KMS-11 (cell line): ENCODE measurements at regions not wholly inside any gene's neighbourhood (a gene's known extent, or its start where the extent isn't known, plus 50 kb on each side); places are given as distances from the start of the nearest gene placed in this dataset.

Source experiments
- H2AFZ ChIP-seq: fragments of 200-600 bp; sonication (generic); 2 replicates; pipeline ENCODE4 v1.6.1; 2016; ENCODE audit warnings: antibody characterized with exemption, mixed run types, low read depth
- H3K27ac ChIP-seq: fragments of 200-600 bp; sonication (generic); 2 replicates; pipeline ENCODE4 v1.6.1; 2016; ENCODE audit warnings: mild to moderate bottlenecking, mixed run types
- H3K27me3 ChIP-seq: fragments of 200-600 bp; sonication (generic); 2 replicates; pipeline ENCODE4 v1.6.1; 2017; ENCODE audit warnings: mild to moderate bottlenecking, low read depth, mixed run types, moderate library complexity; ENCODE audit not compliant: insufficient read depth
- H3K36me3 ChIP-seq: fragments of 200-600 bp; sonication (generic); 2 replicates; pipeline ENCODE4 v1.6.1; 2017; ENCODE audit warnings: mild to moderate bottlenecking, mixed run types; ENCODE audit not compliant: insufficient read depth
- H3K4me1 ChIP-seq: fragments of 200-600 bp; sonication (generic); 2 replicates; pipeline ENCODE4 v1.6.1; 2016; ENCODE audit warnings: mild to moderate bottlenecking, low read depth, mixed run types; ENCODE audit not compliant: poor library complexity, severe bottlenecking
- H3K4me2 ChIP-seq: fragments of 200-600 bp; sonication (generic); 2 replicates; pipeline ENCODE4 v1.7.0; 2016; ENCODE audit warnings: mild to moderate bottlenecking, mixed run types
- H3K4me3 ChIP-seq: fragments of 200-600 bp; sonication (generic); IDR thresholded peaks from 2 replicates; pipeline ENCODE4 v1.6.1; 2017; ENCODE audit warnings: low read depth, low read length, mixed read lengths; ENCODE audit not compliant: insufficient read depth
- H3K79me2 ChIP-seq: fragments of 200-600 bp; sonication (generic); 2 replicates; pipeline ENCODE4 v1.6.1; 2016; ENCODE audit warnings: low read depth, mixed run types; ENCODE audit not compliant: insufficient read depth
- H3K9ac ChIP-seq: fragments of 200-600 bp; sonication (generic); 2 replicates; pipeline ENCODE4 v1.6.1; 2016; ENCODE audit warnings: mild to moderate bottlenecking, mixed run types
- H4K20me1 ChIP-seq: fragments of 200-600 bp; sonication (generic); 2 replicates; pipeline ENCODE4 v1.6.1; 2016; ENCODE audit warnings: mild to moderate bottlenecking, mixed run types; ENCODE audit not compliant: insufficient read depth
- CTCF ChIP-seq: fragments of 200-600 bp; sonication (generic); conservative IDR thresholded peaks from 2 replicates; pipeline ENCODE4 v1.6.1; 2017; ENCODE audit warnings: low read depth, mild to moderate bottlenecking, antibody characterized with exemption, low read length, moderate library complexity, mixed read lengths

DNA sequence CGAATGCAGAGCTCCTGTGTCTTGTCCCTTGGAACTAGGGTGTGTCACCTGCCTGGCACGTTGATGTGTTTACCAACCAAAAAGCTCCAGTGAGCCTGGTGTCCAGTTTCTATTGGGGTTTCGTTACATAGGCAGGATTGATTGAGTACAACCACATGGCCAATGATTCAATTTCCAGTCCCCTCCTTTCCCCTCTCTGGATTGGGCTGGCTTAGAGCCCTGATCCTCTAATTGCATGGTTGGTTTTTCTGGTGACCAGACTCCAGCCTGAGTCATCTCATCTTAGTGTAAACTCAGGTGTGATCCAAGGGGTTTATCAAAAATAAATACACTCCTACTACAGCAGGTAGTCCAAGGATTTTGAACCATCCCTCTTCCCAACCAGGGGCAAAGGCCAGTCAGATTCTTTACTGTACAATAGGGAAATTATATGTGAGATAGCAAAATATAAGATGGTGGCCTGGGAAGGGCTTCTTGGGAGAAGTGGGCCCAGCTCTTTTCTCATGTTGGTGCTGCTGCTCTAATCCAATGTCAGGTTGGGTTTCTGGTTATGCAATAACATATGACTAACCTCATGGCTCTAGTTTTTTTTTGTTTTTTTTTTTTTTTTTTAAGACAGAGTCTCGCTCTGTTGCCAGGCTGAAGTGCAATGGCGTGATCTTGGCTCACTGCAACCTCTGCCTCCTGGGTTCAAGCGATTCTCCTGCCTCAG, 64.7 kb upstream of the MGAT5 start:
- Histone ChIP-seq H3K79me2 (peaks cover 87% of the 10 kb centered on the region), H3K9ac (no peak overlapping the region), H3K27ac (peak overlapping the region; percentile 67; the same call in 1 of the 2 replicates), H2AFZ (no peak overlapping the region), H3K4me2 (peak overlapping the region; percentile 60), H3K4me1 (peaks cover 72% of the 10 kb centered on the region), H4K20me1 (no peaks in the 10 kb centered on the region), H3K27me3 (no peaks in the 10 kb centered on the region), H3K4me3 (no peak overlapping the region), H3K36me3 (no peaks in the 10 kb centered on the region)
- no peak for TF ChIP-seq CTCF

DNA sequence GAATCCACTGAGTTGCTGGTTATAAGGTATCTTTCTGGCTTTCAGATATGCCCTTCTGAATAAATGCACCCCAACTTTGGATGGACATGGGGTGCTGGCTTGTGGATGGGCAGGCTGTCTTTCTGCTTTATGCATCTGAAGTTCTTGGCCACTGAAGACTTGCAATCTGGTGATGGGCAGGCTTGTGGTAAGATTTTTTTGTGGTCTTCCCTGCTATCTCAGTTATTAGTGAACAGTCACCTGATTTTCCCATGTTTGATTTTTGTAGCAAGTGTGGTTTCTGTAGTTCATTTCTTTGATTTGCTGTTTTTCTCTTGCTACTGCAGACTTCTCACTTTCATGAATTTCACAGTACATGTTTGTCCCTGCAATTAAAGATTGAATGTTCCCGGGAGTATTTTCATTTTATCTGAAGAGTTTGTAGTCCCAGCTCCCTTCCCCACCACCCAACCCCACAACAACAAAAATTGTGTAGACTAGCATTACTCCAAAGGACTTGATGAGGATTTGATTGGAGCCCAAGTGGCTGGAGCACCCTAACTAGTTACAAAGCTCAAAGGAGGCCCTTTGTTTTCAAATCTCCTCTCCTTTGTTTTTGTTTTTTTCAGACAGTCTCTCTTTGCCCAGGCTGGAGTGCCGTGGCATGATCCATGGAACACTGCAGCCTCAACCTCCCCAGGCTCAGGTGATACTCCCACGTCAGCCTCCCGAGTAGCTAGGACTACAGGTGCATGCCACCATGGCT, 63.6 kb upstream of the MGAT5 start:
- H3K4me1 ChIP-seq = peaks cover 62% of the 10 kb centered on the region
- peak overlapping the region; percentile 67 for H3K27ac ChIP-seq
- H4K20me1 ChIP-seq = no peaks in the 10 kb centered on the region
- H3K4me3 ChIP-seq = no peak overlapping the region
- H2AFZ ChIP-seq = no peak overlapping the region
- peaks cover 87% of the 10 kb centered on the region for H3K79me2 ChIP-seq
- no peak for TF ChIP-seq CTCF
- H3K27me3 ChIP-seq = no peaks in the 10 kb centered on the region
- H3K4me2 ChIP-seq = peak overlapping the region; percentile 60
- no peaks in the 10 kb centered on the region for H3K36me3 ChIP-seq
- H3K9ac ChIP-seq = no peak overlapping the region

- Histone ChIP-seq H3K79me2 (peaks cover 87% of the 10 kb centered on the region), H3K27ac (peak overlapping the region; percentile 67; the same call in 1 of the 2 replicates), H4K20me1 (no peaks in the 10 kb centered on the region), H3K4me3 (no peak overlapping the region), H3K9ac (no peak overlapping the region), H3K4me1 (peaks cover 57% of the 10 kb centered on the region), H3K36me3 (no peaks in the 10 kb centered on the region), H3K27me3 (no peaks in the 10 kb centered on the region), H3K4me2 (no peak overlapping the region; the same call in 1 of the 2 replicates), H2AFZ (no peak overlapping the region)
- no peak for TF ChIP-seq CTCF
These were observed 63.1 kb upstream of the MGAT5 start for GRCh38 chr2:134190807-134191203.

GRCh38 chr2:134191835-134192234, 62.0 kb upstream of the MGAT5 start:
- Histone ChIP-seq H3K36me3 (no peaks in the 10 kb centered on the region), H3K27me3 (no peaks in the 10 kb centered on the region), H3K4me1 (peaks cover 57% of the 10 kb centered on the region), H4K20me1 (no peaks in the 10 kb centered on the region), H3K9ac (no peak overlapping the region), H2AFZ (no peak overlapping the region), H3K4me2 (no peak overlapping the region), H3K27ac (no peak overlapping the region), H3K79me2 (peaks cover 87% of the 10 kb centered on the region), H3K4me3 (no peak overlapping the region)
- no peak for TF ChIP-seq CTCF
